ENCODE measurements at regions not wholly inside any gene's neighbourhood (a gene's known extent, or its start where the extent isn't known, plus 50 kb on each side); places are given as distances from the start of the nearest gene placed in this dataset.

- DNase-seq (ENCODE audit: extremely low spot score, insufficient read length, low read depth) (no peak), FAIRE-seq (no peak)
These were observed 133.8 kb upstream of the AKR1E2 start for GRCh38 chr10:4692206-4692605.

DNA sequence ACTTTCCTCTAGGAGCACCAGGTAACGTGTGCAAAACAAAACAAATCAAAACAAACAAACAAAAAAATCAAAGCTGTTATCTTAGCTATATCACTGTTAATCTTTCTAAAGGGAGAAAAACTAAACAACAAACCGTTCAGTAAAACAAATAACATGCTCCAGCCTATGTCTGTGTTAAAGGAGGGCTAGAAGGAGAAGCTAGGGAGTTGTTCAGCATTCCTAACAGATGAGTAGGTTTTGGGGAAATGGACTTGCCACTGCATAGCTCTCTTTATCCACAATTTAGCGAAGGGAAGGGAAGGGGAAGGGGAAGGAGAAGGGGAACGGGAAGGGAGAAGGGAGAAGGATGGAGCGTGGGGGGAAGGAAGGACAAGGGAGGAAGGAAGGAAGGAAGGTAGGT is 134.2 kb upstream of the AKR1E2 start:
- FAIRE-seq (no peak), DNase-seq (ENCODE audit: extremely low spot score, insufficient read length, low read depth) (no peak)

DNA sequence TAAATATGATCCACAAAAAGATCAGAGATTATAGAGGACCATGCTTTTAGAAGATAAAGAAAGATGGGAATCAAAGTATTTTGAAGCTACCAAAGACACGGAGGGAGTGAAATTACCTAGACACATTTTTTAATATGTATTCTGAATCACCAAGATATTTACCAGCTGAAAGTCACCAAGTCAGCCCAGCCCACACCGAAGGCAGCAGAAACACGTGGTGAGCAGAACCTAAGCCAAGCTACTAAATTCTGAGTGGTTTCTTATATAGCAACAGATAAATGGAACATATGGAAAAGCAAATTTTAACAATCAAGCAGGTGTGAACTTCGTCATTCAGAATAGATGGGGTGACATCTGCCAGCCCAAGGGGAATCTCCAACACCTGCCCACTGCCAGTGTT is 134.7 kb upstream of the AKR1E2 start:
- DNase-seq (ENCODE audit: extremely low spot score, insufficient read length, low read depth) (no peak), FAIRE-seq (no peak)

DNA sequence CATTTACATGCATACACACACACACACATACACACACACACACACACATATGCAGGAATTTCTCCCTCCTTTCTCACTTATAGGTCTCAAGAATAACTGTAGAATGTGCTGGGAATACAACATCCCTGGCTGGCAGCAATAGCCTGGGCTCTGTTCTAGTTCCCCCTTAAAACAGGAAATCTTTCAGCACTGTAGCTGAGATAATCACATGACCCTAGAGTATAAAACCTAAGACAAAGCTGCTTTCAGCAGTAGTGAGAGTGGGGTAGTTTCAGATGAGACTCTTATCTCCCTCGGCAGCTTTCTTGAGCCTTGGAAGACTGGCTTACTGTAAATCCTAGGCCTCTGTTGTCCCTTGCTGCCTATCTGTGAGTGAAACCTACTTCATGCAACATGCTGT is 137.4 kb upstream of the AKR1E2 start:
- FAIRE-seq (no peak), DNase-seq (ENCODE audit: extremely low spot score, insufficient read length, low read depth) (no peak)

DNA sequence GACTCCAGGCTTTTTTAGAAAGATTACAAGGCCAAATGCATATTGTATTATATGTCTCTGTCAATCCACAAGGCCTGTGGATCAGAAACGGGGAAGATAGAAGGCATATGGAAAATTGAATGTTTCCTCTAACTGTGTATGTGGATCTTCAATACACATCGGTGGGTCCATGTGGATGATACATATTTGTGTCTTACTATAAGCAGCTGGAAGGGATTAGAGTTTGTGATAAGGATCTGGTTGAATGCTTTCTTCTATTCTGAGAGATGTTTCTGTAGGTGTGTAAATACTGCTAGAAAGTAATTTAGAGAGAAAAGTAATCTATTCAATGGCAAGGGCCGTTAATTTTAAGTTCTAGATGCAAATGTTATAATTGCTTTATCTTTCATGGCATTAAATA is 137.8 kb upstream of the AKR1E2 start:
- no peak for DNase-seq (ENCODE audit: extremely low spot score, insufficient read length, low read depth)
- no peak for FAIRE-seq

DNA sequence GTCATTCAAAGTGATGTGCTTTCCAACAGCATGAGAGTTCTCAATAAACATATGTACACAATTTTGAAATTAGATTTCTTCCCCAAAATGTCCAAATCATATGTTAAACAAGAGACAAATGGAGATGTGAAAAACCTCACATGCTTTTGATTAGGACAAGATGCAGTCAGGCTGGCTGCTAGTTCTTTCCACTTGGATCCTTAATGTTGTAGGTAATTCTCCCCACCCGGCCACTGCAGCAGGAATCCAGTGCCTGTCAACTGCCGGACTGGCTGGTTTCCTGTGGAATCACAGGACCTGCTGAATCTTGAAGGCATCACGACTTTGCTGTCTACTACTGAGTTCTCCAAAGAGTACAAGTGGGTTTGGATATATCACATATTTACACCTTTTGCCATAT is 138.6 kb upstream of the AKR1E2 start:
- DNase-seq (ENCODE audit: extremely low spot score, insufficient read length, low read depth) (no peak), FAIRE-seq (no peak)

GRCh38 chr10:4686644-4686996 is 139.4 kb upstream of the AKR1E2 start:
- FAIRE-seq (no peak), DNase-seq (ENCODE audit: extremely low spot score, insufficient read length, low read depth) (no peak)

DNA sequence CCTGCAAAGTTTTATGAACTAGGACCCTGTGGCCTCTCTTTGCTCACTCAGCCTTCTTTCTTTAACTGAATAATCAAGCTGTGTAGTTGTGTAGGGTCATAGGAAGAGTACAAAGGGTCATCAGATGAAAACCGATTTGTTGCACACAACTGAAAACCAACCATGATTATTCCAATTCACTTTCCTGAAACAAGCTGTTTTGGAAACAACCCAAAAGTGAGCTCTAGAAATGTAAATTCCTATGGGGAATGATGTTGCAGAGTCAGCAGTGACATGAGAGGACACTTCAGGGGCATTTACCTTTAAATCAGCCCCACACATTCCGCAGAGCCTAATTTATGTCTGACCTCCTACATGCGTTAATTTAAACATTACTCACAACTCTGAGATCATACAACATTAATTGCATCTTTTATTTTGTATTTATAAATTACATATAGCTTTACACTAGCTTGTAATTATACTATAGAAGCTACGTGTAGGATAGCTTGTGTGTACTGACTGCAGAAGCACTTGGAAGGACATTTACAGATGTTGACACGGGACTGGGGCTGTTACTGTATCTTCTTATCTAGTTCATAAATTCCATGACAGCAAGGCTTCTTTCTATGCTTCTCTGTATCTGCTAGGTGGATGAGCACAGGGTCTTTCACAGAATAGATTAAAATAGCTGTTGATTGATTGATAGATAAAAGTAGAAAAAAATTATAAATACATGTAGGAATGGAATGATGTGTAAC is 139.9 kb upstream of the AKR1E2 start:
- no peak for DNase-seq (ENCODE audit: extremely low spot score, insufficient read length, low read depth)
- no peak for FAIRE-seq

- no peak for FAIRE-seq
- no peak for DNase-seq (ENCODE audit: extremely low spot score, insufficient read length, low read depth)
These were observed 140.5 kb upstream of the AKR1E2 start for GRCh38 chr10:4685491-4685890.

DNA sequence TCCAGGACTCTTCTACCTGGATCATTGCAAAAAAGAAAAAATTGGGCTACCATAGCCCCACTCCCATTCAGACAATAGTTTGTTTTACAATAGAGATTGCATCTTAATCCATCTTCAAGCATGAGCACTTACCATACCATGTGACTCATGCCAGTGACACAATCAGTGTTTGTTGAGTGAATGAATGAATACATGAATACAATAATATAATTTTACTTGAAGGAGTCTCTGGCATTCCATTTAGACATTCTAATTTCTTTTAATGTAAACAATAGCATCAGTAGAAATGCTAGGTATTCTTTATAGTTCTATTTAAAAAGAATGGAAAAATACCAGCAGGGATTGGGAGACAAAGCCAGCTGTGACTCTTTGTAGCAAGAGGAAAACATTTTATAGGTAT is 141.6 kb upstream of the AKR1E2 start:
- DNase-seq (ENCODE audit: extremely low spot score, insufficient read length, low read depth) (no peak), FAIRE-seq (no peak)

- FAIRE-seq (no peak), DNase-seq (ENCODE audit: extremely low spot score, insufficient read length, low read depth) (no peak)
These were observed 142.2 kb upstream of the AKR1E2 start for GRCh38 chr10:4683838-4684237.

- DNase-seq (ENCODE audit: extremely low spot score, insufficient read length, low read depth) = no peak
- FAIRE-seq = no peak
These were observed 142.9 kb upstream of the AKR1E2 start for GRCh38 chr10:4683137-4683536.

- FAIRE-seq = no peak
- DNase-seq (ENCODE audit: extremely low spot score, insufficient read length, low read depth) = no peak
These were observed 146.9 kb upstream of the AKR1E2 start for GRCh38 chr10:4678951-4679671.

DNA sequence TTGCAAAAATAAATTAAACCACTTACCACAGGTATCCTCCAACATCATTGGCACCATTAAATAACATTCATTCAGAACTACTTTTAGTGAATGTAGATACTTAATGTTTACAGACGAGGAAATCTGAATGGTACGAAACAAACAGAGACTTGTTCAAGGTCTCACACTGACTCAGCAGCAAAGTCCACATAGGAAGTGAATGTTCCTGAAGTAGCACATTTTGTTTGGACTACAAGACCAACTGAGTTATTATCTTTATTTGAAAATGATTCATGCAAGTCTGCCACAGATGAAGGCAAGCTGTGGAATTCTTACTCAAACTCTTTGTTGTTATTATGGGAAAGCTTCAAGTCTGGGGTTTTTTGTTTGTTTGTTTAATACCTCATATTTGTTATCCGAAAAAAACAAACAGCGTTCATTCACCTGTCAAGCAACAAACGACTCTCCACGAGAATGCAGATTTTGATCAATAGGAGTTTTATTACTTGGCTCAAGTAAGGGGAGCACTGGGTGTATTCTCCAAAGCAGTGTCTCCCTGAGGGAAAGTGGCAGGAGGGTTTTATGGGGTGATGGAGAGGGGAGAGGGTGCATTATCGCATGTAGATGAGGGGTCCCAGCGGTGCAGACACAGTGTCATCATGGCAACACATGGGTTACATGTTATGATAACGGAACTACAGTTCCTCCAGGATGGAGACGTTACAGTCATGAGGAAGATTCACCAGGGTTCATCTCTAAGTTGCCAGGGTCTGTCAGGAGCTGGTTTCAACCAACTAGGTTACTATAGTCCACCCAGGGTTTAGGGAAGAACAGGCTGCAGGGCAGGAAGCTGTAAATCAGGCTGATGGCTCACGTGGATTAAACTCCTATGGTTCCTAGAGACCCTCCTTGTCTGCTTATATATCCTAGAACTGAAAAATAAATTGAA is 147.7 kb upstream of the AKR1E2 start:
- DNase-seq (ENCODE audit: extremely low spot score, insufficient read length, low read depth) (no peak), FAIRE-seq (no peak)

- FAIRE-seq = no peak
- no peak for DNase-seq (ENCODE audit: extremely low spot score, insufficient read length, low read depth)
These were observed 148.5 kb upstream of the AKR1E2 start for GRCh38 chr10:4677296-4678021.

DNA sequence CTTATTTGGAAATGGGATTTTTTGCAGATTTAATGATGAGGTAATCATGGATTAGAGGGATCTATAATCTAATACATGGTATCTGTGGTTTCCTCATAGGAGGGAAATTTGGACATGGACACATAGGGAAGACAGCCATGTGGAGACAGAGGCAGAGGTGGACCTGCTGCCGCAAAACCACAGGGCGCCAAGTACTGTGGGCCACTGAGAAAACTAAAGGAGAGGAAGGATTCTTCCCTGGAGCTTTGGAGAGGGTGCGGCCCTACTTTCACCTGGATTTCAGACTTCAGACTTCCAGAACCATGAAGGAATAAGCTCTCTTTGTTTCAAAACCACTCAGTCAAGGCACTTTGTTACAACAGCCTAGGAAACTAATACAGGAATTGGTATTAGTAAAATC is 149.4 kb upstream of the AKR1E2 start:
- FAIRE-seq (no peak), DNase-seq (ENCODE audit: extremely low spot score, insufficient read length, low read depth) (no peak)

- no peak for FAIRE-seq
- DNase-seq (ENCODE audit: extremely low spot score, insufficient read length, low read depth) = no peak
These were observed 150.2 kb upstream of the AKR1E2 start for GRCh38 chr10:4675808-4676207.

DNA sequence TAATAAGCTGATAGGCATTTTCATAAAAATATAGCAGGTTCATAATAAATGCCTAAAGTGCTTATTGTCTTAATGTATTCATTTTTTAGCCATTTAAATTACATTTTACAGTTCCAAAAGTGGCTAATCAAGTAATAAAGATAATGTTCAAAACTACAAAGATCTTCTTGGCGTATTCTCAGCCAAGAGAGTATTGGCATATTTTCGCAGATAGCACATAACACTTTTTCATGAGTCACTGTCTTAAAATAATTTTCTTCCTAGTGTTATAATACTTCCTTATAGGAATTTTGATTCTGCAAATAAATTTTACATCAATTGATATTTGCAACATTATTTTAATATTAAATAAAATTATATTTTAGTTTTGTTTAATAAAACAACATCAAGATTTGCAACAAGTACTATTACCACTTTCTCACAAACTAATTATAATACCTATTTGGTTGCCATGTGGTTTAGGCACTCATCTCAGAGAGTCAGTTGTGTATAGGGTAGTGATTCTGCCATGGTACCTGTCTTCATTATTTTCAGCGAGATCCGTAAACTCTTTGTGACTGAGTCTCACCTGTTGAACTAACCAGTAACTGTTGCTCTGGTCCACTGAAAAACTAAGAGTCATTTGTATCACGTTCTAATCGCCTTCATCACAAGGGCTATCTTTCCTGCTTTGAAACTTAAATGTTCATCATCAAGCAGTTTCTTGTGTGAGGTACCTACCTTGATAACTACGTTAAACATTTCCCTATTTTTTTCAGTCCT is 152.5 kb upstream of the AKR1E2 start:
- DNase-seq (ENCODE audit: extremely low spot score, insufficient read length, low read depth) (no peak), FAIRE-seq (no peak)

DNA sequence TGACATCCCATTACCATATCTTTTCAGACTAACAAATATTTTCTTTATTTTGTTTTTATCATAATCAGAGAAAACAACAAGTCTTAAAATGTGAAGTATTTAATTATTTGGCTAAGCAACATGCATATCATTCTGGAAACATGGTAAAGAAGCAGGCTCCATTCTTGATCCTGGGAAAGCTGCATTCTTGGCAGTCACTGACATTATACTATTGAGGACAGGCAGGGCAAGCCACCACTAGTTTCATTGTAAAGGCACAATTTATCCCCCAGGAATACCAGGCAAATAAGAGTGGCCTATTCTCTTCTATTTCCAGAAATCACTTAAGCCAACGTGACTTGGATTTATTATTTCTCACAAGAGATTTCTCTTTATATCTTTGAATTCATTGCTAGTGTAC is 153.8 kb upstream of the AKR1E2 start:
- DNase-seq (ENCODE audit: extremely low spot score, insufficient read length, low read depth) (no peak), FAIRE-seq (no peak)

All from GM18507 (cell line).